ENCODE measurements at regions not wholly inside any gene's neighbourhood (a gene's known extent, or its start where the extent isn't known, plus 50 kb on each side); places are given as distances from the start of the nearest gene placed in this dataset.
"Not testable (repeated sequence)": the region's sequence is repeated elsewhere in the genome, so short reads cannot be mapped to it uniquely, and the experiment has no call there.

DNA sequence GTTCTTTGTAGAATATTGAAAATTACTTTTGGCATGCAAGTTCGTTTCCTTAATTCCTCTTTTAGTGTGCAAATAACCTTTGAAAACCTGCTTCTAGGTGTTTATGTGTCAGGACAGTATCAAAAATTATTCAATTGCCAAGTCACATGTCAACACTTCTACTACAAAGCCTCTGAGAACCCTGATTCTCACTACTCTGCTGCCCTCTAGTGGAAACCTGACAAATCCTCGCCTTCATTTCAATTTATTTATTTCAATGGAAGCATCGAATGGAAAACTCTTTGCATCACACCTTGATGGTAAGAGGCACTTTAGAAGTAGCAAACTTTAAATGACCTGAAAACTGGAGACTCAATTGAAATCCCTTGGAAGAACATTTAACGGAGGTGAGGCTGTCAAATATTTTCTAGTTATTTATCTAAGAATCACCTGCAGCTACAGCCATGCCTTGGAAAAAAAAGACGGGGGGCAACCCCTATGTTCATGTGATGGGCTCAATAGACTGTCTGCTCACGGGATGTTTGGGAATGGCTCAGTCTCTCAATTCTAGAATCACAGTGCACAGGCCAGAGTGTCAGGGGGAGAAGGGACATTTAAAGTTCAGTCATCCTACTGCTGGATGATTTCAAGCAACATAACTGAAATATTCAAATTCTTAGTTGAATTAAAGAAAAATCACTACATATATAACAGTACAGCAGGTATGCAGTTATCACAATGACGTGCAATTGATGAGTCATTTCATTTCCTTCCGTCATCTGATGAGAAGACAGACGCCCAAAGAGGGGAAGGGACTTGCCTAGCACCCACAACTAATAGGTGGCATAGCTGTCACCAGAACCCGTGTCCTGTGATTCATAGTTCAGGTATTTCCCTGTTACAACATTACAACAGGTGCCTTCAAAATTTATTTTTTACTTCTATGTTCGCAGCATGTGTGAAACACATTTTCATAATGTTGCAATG is 563.9 kb downstream of the TOX3 start:
- DNase-seq, result peak in 33 of 56 donors; percentile 1 to 68 (median 21)

DNA sequence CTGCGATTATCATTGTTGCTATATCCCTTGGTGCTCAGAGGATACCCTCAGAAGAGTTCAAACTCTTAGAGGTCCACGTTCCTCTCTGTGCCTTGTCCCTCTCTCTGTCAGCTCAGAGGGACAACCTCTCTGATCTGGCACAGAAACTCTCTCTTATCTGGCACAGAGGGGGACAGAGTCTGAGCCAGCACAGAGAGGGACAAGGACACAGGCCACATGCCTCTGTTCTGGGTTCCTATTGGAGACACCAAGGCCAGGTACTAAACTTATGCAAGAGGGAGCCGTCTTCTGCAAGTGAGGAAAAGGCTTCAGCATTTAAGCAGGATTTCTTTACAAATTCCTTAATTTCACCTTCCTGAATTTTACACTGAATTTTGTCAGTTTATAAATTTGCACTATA is 565.2 kb downstream of the TOX3 start:
- DNase-seq, result no peak

DNA sequence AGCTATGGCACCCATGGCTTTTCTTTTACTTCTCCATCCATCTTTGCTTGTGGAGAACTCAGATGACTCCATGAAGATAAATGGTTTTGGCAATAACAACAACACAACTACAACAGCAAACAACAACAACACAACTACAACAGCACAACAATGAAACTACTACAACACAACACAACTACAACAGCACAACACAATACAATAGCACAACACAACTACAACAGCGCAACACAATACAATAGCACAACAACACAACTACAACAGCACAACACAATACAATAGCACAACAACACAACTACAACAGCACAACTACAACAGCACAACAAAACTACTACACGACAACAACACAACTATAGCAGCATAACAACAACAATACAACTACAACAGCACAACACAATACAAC is 569.4 kb downstream of the TOX3 start:
- not testable (repeated sequence) for DNase-seq

DNA sequence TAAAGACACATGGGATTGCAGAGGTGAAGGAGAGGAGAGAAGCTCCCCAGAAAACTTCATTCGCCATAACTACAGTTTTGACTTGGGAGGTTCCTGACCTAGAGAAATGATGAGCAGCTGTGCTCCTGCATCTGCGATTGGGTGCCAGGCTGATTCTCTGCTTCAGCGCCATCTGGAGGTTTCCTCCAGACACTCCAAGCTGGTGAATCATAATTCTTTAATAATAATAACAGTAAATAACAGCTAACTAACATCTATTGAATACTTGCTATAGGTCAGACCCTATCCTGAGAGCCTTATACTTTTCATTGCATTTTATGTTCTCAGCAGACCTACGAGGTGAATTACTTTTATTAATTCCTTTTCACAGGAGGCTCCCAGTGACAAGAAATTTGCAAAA is 575.8 kb downstream of the TOX3 start:
- DNase-seq, result peak in 2 of 56 donors; percentile 1 to 12

DNA sequence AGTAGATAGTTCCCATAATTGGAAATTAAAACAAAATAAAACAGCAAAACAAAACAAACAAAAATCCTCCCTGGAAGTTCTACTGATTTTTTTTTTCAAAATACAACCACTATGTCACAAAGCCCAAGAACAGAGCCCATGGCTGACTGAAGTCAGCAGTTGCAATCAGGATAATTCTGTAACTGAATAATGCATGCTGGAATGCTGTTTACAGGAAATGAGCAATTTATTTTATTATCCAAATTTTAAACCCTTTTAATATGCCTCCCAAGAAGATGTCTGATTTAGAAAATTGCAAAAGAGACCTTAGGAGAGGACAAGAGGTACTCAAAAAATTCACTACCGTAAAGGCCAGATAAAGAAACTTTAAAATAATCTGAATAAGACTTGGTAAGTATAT is 578.2 kb downstream of the TOX3 start:
- no peak for DNase-seq

DNA sequence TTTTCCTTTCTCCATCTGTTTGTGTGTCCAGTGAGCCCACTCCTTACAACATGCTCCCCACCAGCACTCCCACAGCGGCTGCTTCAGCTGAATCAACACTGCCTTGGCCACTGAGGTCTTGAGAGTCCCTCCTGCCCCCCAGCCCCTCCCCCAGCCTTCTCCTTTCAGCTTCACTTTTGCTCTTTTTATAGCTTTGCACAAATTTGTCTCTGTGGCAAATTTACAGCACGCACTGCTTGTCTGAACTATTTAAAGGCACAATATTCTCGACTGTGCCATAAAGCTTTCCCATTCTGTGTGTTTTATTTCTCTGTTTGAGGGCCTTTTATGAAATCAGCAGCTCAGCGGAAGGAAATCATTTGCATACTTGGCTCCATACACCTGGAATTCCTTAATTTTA is 579.3 kb downstream of the TOX3 start:
- no peak for DNase-seq

DNA sequence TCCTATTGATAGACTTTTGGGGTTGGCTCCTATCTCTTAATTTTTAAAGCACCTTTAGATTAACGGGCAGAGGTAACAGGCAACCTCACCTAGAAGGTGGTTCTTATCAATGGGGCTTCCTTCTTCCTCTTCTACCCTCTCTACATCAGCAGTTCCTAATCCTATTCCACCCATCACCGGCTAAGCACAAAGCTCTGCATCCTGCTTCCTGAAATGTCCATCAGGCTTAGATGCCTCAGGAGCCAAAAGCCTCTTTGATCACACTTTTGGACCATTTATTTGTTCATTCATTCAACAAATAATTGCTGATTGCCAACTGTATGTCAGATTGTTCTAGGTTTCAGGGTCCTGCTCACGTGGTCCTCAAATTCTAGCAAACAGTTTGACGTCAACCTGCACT is 586.0 kb downstream of the TOX3 start:
- no peak for DNase-seq

DNA sequence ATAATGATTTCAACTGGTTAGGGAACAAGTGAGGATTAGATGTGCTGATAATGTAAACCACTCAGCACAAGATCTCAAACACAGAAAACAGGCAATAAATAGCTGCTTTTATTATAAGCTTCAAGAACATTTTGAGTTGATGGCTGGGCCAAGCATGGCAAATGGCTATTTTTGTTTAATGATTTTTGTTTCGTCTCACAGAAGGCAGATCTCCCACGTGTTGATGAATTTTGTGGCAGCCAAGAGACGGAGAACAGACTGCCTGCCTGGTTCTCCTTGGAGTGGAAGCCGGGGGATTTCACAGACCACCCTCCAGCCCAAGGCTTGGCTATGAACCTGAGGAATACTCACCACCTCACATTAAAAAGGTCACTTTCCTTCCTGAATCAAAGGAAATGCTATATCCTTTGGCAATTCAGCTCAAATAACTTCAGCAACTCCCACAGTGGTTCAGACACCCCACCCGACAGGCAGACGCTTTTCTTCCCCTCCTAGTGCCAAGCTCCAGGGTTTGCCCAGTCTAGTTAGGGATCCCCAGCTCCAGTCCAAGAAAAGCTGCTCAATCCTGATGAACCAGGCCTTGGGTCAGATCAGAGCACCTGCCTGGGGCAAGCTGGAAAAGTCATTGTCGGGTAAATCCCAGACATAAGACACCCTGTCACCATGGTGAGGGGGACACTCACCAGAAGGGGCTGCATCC is 593.5 kb downstream of the TOX3 start:
- no peak for DNase-seq

DNA sequence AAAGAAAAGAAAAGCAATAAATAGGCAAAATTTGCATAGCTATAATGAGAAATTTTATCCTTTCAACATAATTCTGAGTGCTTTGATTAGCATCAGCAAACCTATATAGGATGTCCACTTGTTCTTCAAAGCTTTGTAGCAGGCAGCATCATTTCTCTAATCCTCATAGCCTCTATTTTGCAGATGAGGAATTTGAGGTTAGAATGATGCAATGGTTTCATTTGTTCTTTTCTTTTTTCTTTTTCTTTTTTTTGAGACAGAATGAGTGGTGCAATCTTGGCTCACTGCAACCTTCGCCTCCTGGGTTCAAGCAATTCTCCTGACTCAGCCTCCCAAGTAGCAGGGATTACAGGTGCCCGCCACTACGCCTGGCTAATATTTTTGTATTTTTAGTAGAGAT is 594.4 kb downstream of the TOX3 start:
- no peak for DNase-seq

DNA sequence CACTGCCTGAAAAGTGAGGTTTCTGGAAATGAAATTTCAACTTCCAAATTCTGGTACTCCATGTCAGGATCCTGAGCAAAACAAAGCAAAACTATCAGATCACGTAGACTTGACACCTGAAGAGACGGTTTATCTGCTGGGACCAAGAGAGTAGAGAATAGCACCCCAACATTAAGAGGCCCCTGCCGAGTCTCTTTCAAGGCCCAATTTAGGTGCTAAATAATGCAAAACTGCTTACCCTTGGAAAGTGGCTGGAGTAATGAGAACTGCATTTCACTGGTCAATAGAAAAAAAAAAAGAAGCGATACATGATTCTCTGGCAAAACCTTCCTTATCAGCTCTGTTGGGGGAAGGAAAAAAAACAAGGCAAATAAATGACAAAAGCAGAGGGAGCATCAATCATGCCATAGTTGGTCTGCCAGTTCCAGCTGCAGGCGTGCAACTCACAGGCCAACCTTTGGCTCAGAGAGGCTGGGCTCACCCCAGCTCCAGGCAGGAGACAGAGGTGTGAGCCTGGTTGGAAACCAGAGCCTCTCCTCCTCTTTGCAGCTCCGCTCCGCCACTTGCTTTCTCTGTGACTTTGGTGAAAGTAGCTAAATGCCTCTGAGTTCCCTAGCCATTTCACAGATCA is 595.2 kb downstream of the TOX3 start:
- no peak for DNase-seq

DNA sequence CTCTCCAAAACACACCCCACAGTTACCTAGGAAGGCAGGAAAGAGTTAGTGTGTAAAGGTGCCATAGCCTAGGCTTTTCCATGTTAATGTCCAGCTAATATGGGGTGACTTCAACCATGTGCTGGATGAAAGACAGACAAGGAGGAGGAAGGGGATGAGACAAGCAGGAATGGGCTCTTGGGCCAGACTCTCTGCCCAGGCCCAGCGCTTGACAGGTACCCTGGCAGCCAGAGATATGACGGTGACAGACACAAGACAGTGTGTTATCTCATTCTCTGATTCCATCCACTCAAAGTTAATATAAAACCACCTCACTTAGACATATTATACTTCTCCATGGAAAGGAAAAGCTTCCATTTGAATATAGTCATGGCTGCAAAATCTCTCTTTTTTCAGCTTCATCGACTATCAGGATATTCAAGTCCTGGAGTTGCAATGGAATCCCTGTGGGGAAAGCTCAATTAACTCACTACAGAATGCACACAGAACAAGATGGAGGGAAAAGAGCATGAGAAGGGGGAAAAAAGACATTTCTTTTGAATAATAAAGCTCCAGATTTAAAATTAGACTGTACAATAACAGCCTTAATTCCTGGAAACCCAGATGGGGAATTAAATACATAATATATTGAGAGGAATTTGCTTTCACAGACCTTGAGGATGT is 596.7 kb downstream of the TOX3 start:
- no peak for DNase-seq

DNA sequence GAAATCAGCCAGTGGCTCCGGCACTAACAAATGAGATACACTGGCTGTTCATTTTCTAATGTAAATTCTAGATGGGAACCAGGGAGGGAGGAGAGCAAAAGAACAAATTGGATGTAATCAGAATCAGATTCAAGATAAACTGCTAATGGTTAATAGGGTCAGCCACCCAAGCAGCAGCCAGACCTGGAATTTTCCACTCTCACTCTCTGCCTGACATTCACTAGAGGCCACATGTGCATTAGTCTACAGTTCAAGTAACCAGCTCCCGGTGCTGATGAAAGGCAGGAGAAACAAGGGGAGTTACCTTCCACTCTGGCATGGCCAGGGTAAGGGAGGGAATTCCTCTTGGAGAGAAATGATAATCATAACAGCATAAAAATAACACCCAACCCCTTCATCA is 597.7 kb downstream of the TOX3 start:
- no peak for DNase-seq

DNA sequence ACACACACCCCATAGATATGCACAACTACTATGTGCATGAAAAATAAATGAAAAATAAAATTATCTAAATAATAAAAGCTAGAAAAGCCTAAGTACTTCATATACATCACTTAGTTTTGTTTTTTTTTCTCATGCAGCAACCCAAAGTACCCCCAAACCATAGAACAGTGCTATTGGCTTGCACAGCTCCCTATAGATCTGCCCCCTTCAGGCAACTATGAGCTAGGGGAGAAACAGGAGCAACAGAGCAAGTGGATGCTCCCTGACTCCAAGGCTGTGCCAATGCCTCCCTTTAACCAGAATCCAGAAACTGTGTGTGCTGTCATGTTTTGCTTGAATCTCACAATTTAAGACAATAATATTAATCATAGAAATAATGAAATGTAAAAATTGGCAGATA is 605.5 kb downstream of the TOX3 start:
- DNase-seq, result no peak

DNA sequence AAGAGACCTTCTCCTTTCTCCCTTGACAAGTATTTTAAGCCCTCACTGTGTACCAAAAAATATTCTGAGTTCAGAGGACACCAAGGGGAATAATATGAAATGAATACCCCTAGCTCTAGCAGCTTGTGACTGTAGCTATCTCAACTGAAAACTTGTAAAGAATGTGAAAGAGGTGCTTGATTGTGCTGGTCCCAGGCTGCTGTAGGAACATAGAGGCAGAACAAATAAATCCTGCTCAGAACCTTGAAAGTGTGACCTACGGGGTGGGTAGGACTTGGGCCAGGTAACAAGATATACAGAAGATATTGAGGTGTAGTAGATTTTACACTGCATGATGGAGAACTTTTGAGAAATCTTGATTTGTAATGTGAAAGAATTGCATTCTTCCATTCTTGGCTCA is 606.8 kb downstream of the TOX3 start:
- no peak for DNase-seq

DNA sequence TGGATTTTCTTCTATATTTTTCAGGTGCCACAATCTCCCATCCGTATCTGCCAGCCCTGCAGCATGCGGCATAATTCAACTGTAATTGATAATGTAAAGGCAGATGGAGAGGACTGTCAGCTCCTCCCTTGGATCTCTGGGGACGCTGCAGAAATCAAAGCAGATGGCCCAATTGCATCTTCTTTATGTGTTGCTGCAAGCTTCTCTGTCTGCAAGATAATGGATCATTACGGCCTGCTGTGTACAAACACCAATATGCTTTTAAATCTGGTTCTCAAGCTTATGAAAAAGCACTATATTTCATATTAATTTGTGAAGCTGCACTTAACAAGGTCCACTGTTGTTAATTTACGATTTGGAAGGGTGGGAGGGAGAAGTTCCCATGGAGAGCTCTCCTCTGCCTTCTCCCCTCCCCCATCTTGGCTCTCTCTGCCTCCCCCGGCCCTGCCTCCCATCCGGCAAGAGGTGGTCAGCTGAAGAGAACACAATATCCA is 607.5 kb downstream of the TOX3 start:
- DNase-seq, result no peak

DNA sequence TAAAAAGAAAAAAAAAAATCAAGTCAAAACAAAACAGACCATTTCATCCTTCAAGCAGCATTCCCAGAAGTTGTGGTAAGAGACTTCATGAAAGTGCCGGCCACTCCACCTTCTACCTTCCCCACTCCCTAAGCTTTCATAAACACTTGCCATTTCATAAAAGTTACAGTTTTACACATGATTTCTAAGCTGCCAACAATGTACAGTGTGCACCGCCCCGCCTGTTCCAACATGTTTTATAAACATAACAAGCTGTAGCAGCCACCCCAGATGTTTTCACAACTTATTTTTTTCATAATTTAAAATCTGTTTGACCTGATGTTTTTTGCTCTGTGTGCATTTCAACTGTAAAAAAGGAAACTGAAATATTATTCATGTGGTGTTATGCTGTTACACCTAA is 608.1 kb downstream of the TOX3 start:
- DNase-seq, result no peak

DNA sequence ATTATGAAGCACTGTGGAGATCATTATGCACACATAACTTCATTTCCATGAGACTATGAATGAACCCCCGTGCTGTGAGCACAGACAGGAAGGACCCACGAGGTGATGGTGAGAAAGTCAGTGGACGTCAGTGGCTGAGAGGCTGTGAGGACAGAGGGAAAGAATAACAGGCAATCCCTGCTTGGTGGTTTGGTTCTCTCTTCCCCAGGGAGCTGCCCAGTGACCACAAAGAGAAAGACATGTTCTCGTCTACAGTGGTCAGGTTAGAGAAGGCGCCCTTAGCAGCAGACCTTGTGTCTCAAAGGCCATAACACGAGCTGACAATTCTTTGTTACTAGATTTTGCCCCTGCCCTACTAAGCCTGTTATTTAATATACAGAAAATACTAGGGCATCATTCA is 609.2 kb downstream of the TOX3 start:
- DNase-seq, result no peak

DNA sequence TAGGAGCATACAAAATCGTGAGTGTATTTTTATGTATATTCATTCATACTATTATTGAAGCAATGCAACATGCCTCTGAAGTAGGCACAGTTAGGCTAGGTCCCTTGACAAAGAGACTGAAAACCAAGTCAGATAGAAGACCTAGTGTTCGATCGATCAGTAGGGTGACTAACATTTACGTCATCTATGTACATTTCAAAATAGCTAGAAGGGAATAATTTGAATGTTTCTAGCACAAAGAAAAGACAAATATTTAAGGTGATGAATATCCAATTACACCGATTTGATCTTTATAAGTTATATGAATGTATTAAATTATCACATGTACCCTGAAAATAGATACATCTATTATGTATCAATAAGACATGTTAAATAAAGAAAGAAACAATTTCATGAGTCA is 610.1 kb downstream of the TOX3 start:
- DNase-seq, result no peak

DNA sequence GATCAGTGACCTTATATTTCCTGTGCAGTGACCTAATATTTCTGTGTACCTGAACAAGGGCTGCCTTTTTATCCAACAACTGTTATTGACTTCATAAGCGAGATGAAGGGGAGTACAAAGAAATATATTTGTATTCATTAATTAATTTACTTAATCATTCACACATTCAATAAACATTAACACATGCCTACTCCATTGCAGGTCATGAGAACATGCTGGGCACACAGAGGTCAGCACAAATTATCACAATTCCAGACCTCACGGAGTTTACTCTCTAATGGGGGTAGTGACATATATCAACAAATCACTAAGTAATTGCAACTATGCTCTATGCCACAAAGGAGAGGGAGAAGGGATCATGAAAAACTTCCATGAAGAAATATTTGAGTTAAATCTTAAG is 614.6 kb downstream of the TOX3 start:
- no peak for DNase-seq

DNA sequence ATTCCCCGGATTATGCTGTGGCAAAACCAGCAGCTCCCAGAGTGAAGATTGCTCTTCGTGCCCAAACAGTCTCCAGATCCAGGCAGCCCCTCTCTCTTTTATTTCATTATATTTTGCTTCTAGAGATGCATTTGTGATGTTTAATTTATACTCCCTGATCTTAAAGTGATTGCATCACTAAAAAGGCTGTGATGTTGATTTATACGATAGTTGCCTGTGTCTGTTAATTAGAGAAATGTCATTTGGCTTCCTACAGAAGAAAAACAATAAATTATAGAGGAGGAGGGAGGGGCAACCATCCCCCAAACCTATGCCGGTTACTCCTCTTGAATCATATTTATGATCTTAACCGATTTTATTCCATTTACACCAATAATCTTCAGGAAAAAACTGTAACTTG is 615.3 kb downstream of the TOX3 start:
- DNase-seq, result no peak

DNA sequence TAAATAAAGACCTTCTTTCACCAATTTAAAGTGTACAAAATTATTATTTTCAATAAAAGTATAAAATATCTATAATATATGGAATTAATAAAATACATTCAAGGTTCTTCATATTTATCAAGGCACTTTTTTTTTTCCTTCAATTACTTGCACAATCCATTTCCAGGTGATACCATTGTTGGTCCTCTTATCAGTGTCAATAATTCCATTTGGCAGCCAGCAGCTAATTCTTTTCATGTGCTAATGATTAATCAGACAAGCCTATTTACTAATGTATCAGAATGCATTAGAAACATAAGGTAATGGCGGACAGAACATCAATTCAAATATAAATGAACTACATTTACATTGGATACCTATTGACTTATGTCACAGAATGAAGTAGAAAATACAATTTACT is 622.2 kb downstream of the TOX3 start:
- DNase-seq, result no peak

DNA sequence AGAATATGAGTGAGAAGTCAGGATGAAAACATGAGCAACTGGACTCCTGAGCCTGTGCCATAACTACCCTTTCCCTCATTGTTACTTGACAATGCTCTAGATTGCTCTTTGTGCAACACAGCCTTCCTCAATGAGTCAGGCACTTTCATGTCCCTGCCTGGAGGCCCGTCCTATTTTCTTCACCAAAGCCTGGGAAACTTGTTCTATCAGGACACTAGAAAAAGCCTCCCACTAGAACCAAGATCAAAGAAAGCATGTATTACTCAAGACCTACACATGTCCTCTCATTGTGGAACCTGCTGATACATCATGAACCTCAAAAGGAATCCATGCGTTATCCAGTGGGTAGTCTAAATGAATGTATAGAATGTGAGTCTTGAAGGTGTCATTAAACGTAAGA is 624.5 kb downstream of the TOX3 start:
- DNase-seq, result no peak

All from nucleus accumbens (tissue), 56 donors.